ENCODE measurements at regions not wholly inside any gene's neighbourhood (a gene's known extent, or its start where the extent isn't known, plus 50 kb on each side); places are given as distances from the start of the nearest gene placed in this dataset.

DNA sequence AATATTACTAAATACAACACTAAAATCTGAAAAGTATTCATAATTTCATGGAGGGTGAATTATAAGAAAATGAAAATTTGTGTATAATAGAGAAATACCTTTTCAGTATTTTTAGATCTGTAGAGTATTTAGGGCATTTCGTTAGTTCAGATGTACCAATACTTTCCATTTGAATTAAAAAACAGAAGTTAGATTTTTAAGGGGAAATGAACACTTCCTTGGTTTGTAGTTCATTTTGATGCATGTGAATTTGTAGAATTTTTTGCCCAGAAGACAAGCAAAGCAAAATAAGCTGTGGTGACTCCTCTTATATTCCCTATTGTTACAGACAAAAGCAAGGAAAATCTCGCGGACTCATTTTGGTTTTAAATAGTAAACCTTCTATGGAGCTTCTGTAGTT, 209.0 kb upstream of the RPS23 start:
- H3K27me3 ChIP-seq (ENCODE audit: control insufficient read depth in 3 of 3, insufficient read depth in 3 of 3, low read length in 2 of 3) = no peaks in the 10 kb centered on the region
- no peak overlapping the region for H3K27ac ChIP-seq (ENCODE audit: low read depth in 1 of 2, low read length in 1 of 2)
- no peak for DNase-seq
- H3K9ac ChIP-seq (ENCODE audit: insufficient read depth in 1 of 2, low read length in 2 of 2) = no peak overlapping the region
- H3K36me3 ChIP-seq (ENCODE audit: control insufficient read depth in 4 of 4, insufficient read depth in 4 of 4, low read length in 4 of 4) = no peaks in the 10 kb centered on the region
- peaks cover 0 to 9% (median 0%) of the 10 kb centered on the region in 5 donors for H3K4me1 ChIP-seq (ENCODE audit: control insufficient read depth in 5 of 5, insufficient read depth in 5 of 5, low read length in 5 of 5)
- no peak for ATAC-seq (ENCODE audit: insufficient read depth, low FRiP score)
- H3K9me3 ChIP-seq (ENCODE audit: control insufficient read depth in 4 of 4, insufficient read depth in 3 of 4, low read length in 3 of 4) = no peaks in the 10 kb centered on the region
- WGBS, 2 donors = 61 to 79% methylated on average over 3 of the region's 3 CpGs
- TF ChIP-seq, protein P1, sequence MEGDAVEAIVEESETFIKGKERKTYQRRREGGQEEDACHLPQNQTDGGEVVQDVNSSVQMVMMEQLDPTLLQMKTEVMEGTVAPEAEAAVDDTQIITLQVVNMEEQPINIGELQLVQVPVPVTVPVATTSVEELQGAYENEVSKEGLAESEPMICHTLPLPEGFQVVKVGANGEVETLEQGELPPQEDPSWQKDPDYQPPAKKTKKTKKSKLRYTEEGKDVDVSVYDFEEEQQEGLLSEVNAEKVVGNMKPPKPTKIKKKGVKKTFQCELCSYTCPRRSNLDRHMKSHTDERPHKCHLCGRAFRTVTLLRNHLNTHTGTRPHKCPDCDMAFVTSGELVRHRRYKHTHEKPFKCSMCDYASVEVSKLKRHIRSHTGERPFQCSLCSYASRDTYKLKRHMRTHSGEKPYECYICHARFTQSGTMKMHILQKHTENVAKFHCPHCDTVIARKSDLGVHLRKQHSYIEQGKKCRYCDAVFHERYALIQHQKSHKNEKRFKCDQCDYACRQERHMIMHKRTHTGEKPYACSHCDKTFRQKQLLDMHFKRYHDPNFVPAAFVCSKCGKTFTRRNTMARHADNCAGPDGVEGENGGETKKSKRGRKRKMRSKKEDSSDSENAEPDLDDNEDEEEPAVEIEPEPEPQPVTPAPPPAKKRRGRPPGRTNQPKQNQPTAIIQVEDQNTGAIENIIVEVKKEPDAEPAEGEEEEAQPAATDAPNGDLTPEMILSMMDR (IDR thresholded peaks at IDR 0.05; ENCODE audit: control extremely low read depth, extremely low read depth) = no peak
- H3K4me3 ChIP-seq = no peak overlapping the region

DNA sequence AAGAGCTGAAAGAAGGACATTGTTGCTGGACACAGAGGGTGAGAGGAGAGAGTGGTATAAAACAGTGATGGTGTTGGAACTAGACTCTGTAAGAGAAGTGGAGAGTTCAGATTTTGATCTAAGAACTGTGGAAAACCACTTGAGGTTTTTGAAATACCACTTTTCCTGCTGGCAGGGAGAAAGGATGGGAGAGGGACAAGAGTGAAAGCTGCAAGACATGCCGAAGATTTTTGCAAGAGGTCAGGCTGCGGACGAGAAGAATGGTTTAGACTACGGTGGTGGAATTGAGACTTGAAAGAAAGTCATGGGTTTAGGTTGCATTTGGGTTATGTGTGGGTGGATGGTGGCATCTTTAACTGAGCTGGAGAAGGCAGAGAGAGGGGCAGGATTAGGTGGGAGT, 202.2 kb upstream of the RPS23 start:
- TF ChIP-seq, protein P1 (IDR thresholded peaks at IDR 0.05; ENCODE audit: control extremely low read depth, extremely low read depth) = no peak
- no peak for ATAC-seq (ENCODE audit: insufficient read depth, low FRiP score)
- Histone ChIP-seq H3K27me3 (ENCODE audit: control insufficient read depth in 3 of 3, insufficient read depth in 3 of 3, low read length in 2 of 3) (no peaks in the 10 kb centered on the region), H3K4me3 (no peak overlapping the region), H3K36me3 (ENCODE audit: control insufficient read depth in 4 of 4, insufficient read depth in 4 of 4, low read length in 4 of 4) (no peaks in the 10 kb centered on the region), H3K9ac (ENCODE audit: insufficient read depth in 1 of 2, low read length in 2 of 2) (no peak overlapping the region), H3K4me1 (ENCODE audit: control insufficient read depth in 5 of 5, insufficient read depth in 5 of 5, low read length in 5 of 5) (peaks cover 0 to 11% (median 0%) of the 10 kb centered on the region in 5 donors), H3K27ac (ENCODE audit: low read depth in 1 of 2, low read length in 1 of 2) (no peak overlapping the region), H3K9me3 (ENCODE audit: control insufficient read depth in 4 of 4, insufficient read depth in 3 of 4, low read length in 3 of 4) (no peaks in the 10 kb centered on the region)
- DNase-seq = no peak
- WGBS, 2 donors = 63 to 85% methylated on average over 4 of the region's 4 CpGs

DNA sequence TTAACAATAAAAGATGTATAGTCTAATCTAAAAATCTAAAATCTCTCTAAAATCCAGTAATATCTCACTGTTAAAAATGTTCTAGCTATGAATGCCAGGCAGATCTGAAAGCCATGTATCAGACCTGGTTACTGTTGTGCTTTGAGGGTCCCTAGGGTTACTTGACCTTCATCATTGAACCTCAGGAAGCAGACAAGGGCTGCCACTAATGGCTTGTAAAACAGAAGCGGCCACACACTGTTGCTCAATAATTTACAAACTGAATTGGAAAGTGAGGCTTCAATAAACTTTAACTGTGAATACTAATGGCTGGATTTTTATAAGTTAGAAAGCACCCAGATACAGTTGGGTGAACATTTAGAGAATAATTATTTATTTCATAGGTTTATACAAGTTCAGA, 198.0 kb upstream of the RPS23 start:
- Histone ChIP-seq H3K4me1 (ENCODE audit: control insufficient read depth in 5 of 5, insufficient read depth in 5 of 5, low read length in 5 of 5) (peaks cover 0 to 11% (median 0%) of the 10 kb centered on the region in 5 donors), H3K9me3 (ENCODE audit: control insufficient read depth in 4 of 4, insufficient read depth in 3 of 4, low read length in 3 of 4) (no peaks in the 10 kb centered on the region), H3K36me3 (ENCODE audit: control insufficient read depth in 4 of 4, insufficient read depth in 4 of 4, low read length in 4 of 4) (no peaks in the 10 kb centered on the region), H3K27me3 (ENCODE audit: control insufficient read depth in 3 of 3, insufficient read depth in 3 of 3, low read length in 2 of 3) (no peaks in the 10 kb centered on the region), H3K27ac (ENCODE audit: low read depth in 1 of 2, low read length in 1 of 2) (no peak overlapping the region), H3K9ac (ENCODE audit: insufficient read depth in 1 of 2, low read length in 2 of 2) (no peak overlapping the region), H3K4me3 (no peak overlapping the region)
- DNase-seq (no peak), ATAC-seq (ENCODE audit: insufficient read depth, low FRiP score) (no peak)
- 74 to 86% methylated on average over 1 of the region's 1 CpG for WGBS, 2 donors
- TF ChIP-seq, protein P1 (IDR thresholded peaks at IDR 0.05; ENCODE audit: control extremely low read depth, extremely low read depth) = no peak

DNA sequence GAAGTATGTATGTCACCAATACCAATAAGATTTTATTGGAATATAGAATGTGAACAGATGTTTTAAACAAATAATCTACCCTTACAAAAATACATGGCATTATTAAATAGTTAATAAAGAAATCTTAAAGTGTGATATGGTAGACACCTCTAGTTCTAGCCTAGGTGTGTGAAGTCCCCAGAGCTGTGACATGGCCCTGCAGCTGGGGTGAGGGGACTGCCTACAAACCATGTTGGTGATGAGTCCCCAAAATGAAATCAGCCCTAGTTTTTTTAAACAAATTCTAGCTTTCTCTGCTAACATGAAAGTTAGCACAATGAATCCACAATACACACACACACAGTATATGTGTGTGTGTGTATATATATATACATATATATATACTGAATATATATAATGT, 195.1 kb upstream of the RPS23 start:
- Histone ChIP-seq H3K9ac (ENCODE audit: insufficient read depth in 1 of 2, low read length in 2 of 2) (no peak overlapping the region), H3K4me1 (ENCODE audit: control insufficient read depth in 5 of 5, insufficient read depth in 5 of 5, low read length in 5 of 5) (peaks cover 0 to 4% (median 0%) of the 10 kb centered on the region in 5 donors), H3K27me3 (ENCODE audit: control insufficient read depth in 3 of 3, insufficient read depth in 3 of 3, low read length in 2 of 3) (no peaks in the 10 kb centered on the region), H3K4me3 (no peak overlapping the region), H3K27ac (ENCODE audit: low read depth in 1 of 2, low read length in 1 of 2) (no peak overlapping the region), H3K9me3 (ENCODE audit: control insufficient read depth in 4 of 4, insufficient read depth in 3 of 4, low read length in 3 of 4) (no peaks in the 10 kb centered on the region), H3K36me3 (ENCODE audit: control insufficient read depth in 4 of 4, insufficient read depth in 4 of 4, low read length in 4 of 4) (no peaks in the 10 kb centered on the region)
- DNase-seq (no peak), ATAC-seq (ENCODE audit: insufficient read depth, low FRiP score) (no peak)
- TF ChIP-seq, protein P1 (IDR thresholded peaks at IDR 0.05; ENCODE audit: control extremely low read depth, extremely low read depth) = no peak
